Endothelial cell of umbilical vein (primary cell): ENCODE measurements at regions not wholly inside any gene's neighbourhood (a gene's known extent, or its start where the extent isn't known, plus 50 kb on each side); places are given as distances from the start of the nearest gene placed in this dataset.

Experiments used
- BruUV-seq: library from RNA; stranded (reverse); fragments of 400-500 nt; replicated peaks from 2 replicates; lab custom pipeline; 2021; lab: Mats Ljungman, UMichigan
- CTCF ChIA-PET: fragments of 300-600, 350-600 bp; sonication (Branson Sonifier 250); formaldehyde crosslinking; loops from one replicate; lab custom pipeline; 2021; ENCODE audit warnings: antibody characterized with exemption, inconsistent platforms; lab: Charles Lee
- POLR2A ChIA-PET: fragments of 300-600, 350-600 bp; sonication (Branson Sonifier 250); formaldehyde crosslinking; loops from one replicate; lab custom pipeline; 2021; ENCODE audit warnings: antibody characterized with exemption, inconsistent platforms; lab: Charles Lee
- DNase-seq: peaks from one replicate; pipeline ENCODE4 v3.0.0-alpha.2; 2011; ENCODE audit warnings: low read depth, low spot score
- FAIRE-seq: peaks from 2 replicates; lab custom pipeline; 2011; peaks lifted over from hg19 to GRCh38; lab: Jason Lieb, UNC
- H2AFZ ChIP-seq: 2 replicates; pipeline ENCODE4 v1.6.0; 2012; ENCODE audit warnings: low read depth, low read length, control low read depth, inconsistent platforms
- H3K27ac ChIP-seq: 2 replicates; pipeline ENCODE4 v1.5.1; 2011; ENCODE audit warnings: low read depth, mild to moderate bottlenecking, control low read depth, low read length, moderate library complexity; ENCODE audit not compliant: insufficient read depth
- H3K27me3 ChIP-seq, 2 experiments: 2 replicates each; pipeline versions ENCODE4 v1.6.0 to v1.6.1; 2011; ENCODE audit warnings: low read length in 2 of 2, mixed read lengths in 1 of 2; ENCODE audit not compliant: control insufficient read depth in 2 of 2, insufficient read depth in 2 of 2
- H3K36me3 ChIP-seq, 2 experiments: 2 replicates in 1 of 2; 3 replicates in 1 of 2; pipeline ENCODE4 v1.5.1; 2011; ENCODE audit warnings: low read length in 2 of 2, mild to moderate bottlenecking in 1 of 2, moderate library complexity in 1 of 2; ENCODE audit not compliant: control insufficient read depth in 2 of 2, insufficient read depth in 2 of 2; ENCODE audit errors: extremely low read depth in 1 of 2
- H3K4me1 ChIP-seq: 3 replicates; pipeline ENCODE4 v1.5.1; 2011; ENCODE audit warnings: mild to moderate bottlenecking, low read length; ENCODE audit not compliant: control insufficient read depth, insufficient read depth; ENCODE audit errors: extremely low read depth
- H3K4me2 ChIP-seq: 2 replicates; pipeline ENCODE4 v1.6.1; 2011; ENCODE audit warnings: low read length, control low read depth, mixed read lengths; ENCODE audit not compliant: insufficient read depth
- H3K4me3 ChIP-seq, 3 experiments: fragments of 200-600 bp in 1 of 3; sonication (generic), shearing (Covaris generic) in 1 of 3; replicated peaks in 1 of 3; 2 replicates each; pipeline ENCODE4 v1.5.1; 2011 to 2016; ENCODE audit warnings: control low read depth in 3 of 3, low read length in 3 of 3, mild to moderate bottlenecking in 2 of 3, inconsistent platforms in 1 of 3, low read depth in 1 of 3, moderate library complexity in 1 of 3; ENCODE audit not compliant: insufficient read depth in 1 of 3
- H3K79me2 ChIP-seq: 2 replicates; pipeline ENCODE4 v1.6.0; 2012; ENCODE audit warnings: low read length, inconsistent platforms; ENCODE audit not compliant: control insufficient read depth, insufficient read depth
- H3K9ac ChIP-seq: replicated peaks from 2 replicates; pipeline ENCODE3; 2011; ENCODE audit warnings: low read length, control low read depth; ENCODE audit not compliant: insufficient read depth; ENCODE audit errors: extremely low read depth
- H3K9me1 ChIP-seq: replicated peaks from 3 replicates; pipeline ENCODE4 v1.6.0; 2011; ENCODE audit warnings: mild to moderate bottlenecking, low read length; ENCODE audit not compliant: control insufficient read depth, insufficient read depth; ENCODE audit errors: extremely low read depth
- H3K9me3 ChIP-seq: replicated peaks from 2 replicates; pipeline ENCODE4 v1.5.1; 2012; ENCODE audit warnings: low read length, inconsistent platforms; ENCODE audit not compliant: control insufficient read depth, insufficient read depth
- H4K20me1 ChIP-seq: replicated peaks from 2 replicates; pipeline ENCODE3; 2011; ENCODE audit warnings: mild to moderate bottlenecking, low read length; ENCODE audit not compliant: control insufficient read depth, insufficient read depth; ENCODE audit errors: extremely low read depth
- EZH2 ChIP-seq: IDR thresholded peaks from 2 replicates; pipeline ENCODE4 v1.6.1; 2012; ENCODE audit warnings: borderline replicate concordance, low read depth, mild to moderate bottlenecking, moderate library complexity, low read length, inconsistent platforms; ENCODE audit not compliant: severe bottlenecking
- FOS ChIP-seq: IDR thresholded peaks from 2 replicates; pipeline ENCODE4 v1.6.1; 2011; ENCODE audit warnings: mild to moderate bottlenecking, low read length, moderate library complexity, borderline replicate concordance; ENCODE audit not compliant: insufficient read depth
- GATA2 ChIP-seq: IDR thresholded peaks from 2 replicates; pipeline ENCODE4 v1.7.0; 2011; ENCODE audit warnings: low read depth, mild to moderate bottlenecking, moderate library complexity, mixed read lengths, low read length; ENCODE audit not compliant: insufficient read length, insufficient read depth
- JUN ChIP-seq: IDR thresholded peaks from 2 replicates; pipeline ENCODE4 v1.6.1; 2011; ENCODE audit warnings: borderline replicate concordance, low read depth; ENCODE audit not compliant: insufficient read length, insufficient read depth
- MYC ChIP-seq: IDR thresholded peaks from one replicate; pipeline ENCODE4 v1.6.1; 2011; ENCODE audit warnings: mild to moderate bottlenecking, low read depth, low read length
- POLR2A ChIP-seq: IDR thresholded peaks from 2 replicates; pipeline ENCODE4 v1.6.1; 2012; ENCODE audit warnings: low read depth, mild to moderate bottlenecking, control low read depth, low read length
- POLR2AphosphoS5 ChIP-seq: IDR thresholded peaks from 2 replicates; pipeline ENCODE4 v1.6.1; 2012; ENCODE audit warnings: low read depth, mild to moderate bottlenecking, control low read depth, low read length, moderate library complexity; ENCODE audit not compliant: insufficient read depth
- dilution Hi-C: fragments of 300-500 bp; cut with MboI; formaldehyde crosslinking; loops from one replicate; pipeline ENCODE4 v1.15.0; 2019; ENCODE audit warnings: low sequenced_read_pairs; ENCODE audit not compliant: extremely low pct_ligation_motif_present
- intact Hi-C: fragments of 100-400 bp; cut with micrococcal nuclease; formaldehyde crosslinking; loops from one replicate; pipeline ENCODE4 v1.10.0; 2022
- TF ChIP-seq, protein P1 (sequence below), 2 donors: IDR thresholded peaks; 1 replicate in 1 of 2; 2 replicates in 1 of 2; pipeline ENCODE4 v1.5.1; 2011; ENCODE audit warnings: low read length in 2 of 2, mild to moderate bottlenecking in 2 of 2, moderate library complexity in 2 of 2, control low read depth in 1 of 2, inconsistent platforms in 1 of 2, low read depth in 1 of 2; ENCODE audit not compliant: insufficient read depth in 1 of 2; ENCODE audit errors: extremely low read depth in 1 of 2
- TF ChIP-seq, protein P2 (sequence below): IDR thresholded peaks from 2 replicates; pipeline ENCODE4 v1.6.1; 2011; ENCODE audit not compliant: insufficient read depth, insufficient read length

DNA sequence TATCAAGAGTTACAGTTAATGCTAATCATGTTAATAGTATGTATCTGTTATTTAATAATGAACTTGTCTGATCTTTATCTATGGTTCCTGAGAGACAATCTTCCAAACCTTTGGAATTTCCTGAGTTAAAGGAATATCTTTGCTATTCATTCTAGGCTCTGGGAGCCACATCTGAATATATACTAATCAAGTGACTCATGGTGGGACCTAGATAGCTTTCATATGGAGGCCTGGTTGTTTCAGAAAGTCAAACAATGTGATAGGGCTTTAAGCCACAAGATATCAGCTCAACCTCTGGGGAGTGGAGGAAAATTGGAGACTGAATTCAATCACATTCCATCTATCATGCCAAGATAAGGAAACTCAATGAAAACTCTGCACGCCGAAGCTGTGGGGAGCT is 746.4 kb downstream of the TNS3 start:
- BruUV-seq = no TSS peak
- FAIRE-seq (no peak), DNase-seq (no peak)
- H3K27ac ChIP-seq = no peak overlapping the region
- H3K79me2 ChIP-seq = no peaks in the 10 kb centered on the region
- H3K4me3 ChIP-seq = no peak overlapping the region
- no peaks in the 10 kb centered on the region for H3K27me3 ChIP-seq
- dilution Hi-C loops (no loop called here), intact Hi-C loops (no loop called here)
- TF ChIP-seq POLR2A = no peak
- TF ChIP-seq EZH2 = no peak
- no peak for TF ChIP-seq JUN
- TF ChIP-seq MYC = no peak
- no peak for TF ChIP-seq FOS
- TF ChIP-seq, protein P1, sequence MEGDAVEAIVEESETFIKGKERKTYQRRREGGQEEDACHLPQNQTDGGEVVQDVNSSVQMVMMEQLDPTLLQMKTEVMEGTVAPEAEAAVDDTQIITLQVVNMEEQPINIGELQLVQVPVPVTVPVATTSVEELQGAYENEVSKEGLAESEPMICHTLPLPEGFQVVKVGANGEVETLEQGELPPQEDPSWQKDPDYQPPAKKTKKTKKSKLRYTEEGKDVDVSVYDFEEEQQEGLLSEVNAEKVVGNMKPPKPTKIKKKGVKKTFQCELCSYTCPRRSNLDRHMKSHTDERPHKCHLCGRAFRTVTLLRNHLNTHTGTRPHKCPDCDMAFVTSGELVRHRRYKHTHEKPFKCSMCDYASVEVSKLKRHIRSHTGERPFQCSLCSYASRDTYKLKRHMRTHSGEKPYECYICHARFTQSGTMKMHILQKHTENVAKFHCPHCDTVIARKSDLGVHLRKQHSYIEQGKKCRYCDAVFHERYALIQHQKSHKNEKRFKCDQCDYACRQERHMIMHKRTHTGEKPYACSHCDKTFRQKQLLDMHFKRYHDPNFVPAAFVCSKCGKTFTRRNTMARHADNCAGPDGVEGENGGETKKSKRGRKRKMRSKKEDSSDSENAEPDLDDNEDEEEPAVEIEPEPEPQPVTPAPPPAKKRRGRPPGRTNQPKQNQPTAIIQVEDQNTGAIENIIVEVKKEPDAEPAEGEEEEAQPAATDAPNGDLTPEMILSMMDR (IDR thresholded peaks at IDR 0.05; ENCODE audit: extremely low read depth in 1 of 2, insufficient read depth in 1 of 2, low read depth in 1 of 2, low read length in 2 of 2) = no peak
- TF ChIP-seq GATA2 = no peak
- TF ChIP-seq, protein P2, sequence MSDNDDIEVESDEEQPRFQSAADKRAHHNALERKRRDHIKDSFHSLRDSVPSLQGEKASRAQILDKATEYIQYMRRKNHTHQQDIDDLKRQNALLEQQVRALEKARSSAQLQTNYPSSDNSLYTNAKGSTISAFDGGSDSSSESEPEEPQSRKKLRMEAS = no peak
- TF ChIP-seq POLR2AphosphoS5 = no peak
- CTCF ChIA-PET = no interaction called here
- no peaks in the 10 kb centered on the region for H3K9me1 ChIP-seq
- no peaks in the 10 kb centered on the region for H3K36me3 ChIP-seq
- H3K4me2 ChIP-seq = no peak overlapping the region
- no peaks in the 10 kb centered on the region for H4K20me1 ChIP-seq
- H3K9ac ChIP-seq = no peak overlapping the region
- POLR2A ChIA-PET = no interaction called here
- no peaks in the 10 kb centered on the region for H3K9me3 ChIP-seq
- peaks cover 4% of the 10 kb centered on the region for H3K4me1 ChIP-seq
- no peak overlapping the region for H2AFZ ChIP-seq
